ENCODE measurements at regions not wholly inside any gene's neighbourhood (a gene's known extent, or its start where the extent isn't known, plus 50 kb on each side); places are given as distances from the start of the nearest gene placed in this dataset.
"Not testable (repeated sequence)": the region's sequence is repeated elsewhere in the genome, so short reads cannot be mapped to it uniquely, and the experiment has no call there.

- DNase-seq = no peak
Measured at GRCh38 chr12:5262450-5262849, 169.5 kb upstream of the NTF3 start.

GRCh38 chr12:5262885-5263284 lies 169.0 kb upstream of the NTF3 start:
- DNase-seq = no peak

GRCh38 chr12:5264006-5264405 lies 167.9 kb upstream of the NTF3 start:
- no peak for DNase-seq

- DNase-seq = no peak
Measured at GRCh38 chr12:5267603-5268423, 164.1 kb upstream of the NTF3 start.

GRCh38 chr12:5268424-5269210 lies 163.3 kb upstream of the NTF3 start:
- no peak for DNase-seq

- DNase-seq = no peak
Measured at GRCh38 chr12:5269846-5270245, 162.1 kb upstream of the NTF3 start.

- DNase-seq = no peak
Measured at GRCh38 chr12:5272018-5272785, 159.7 kb upstream of the NTF3 start.

- DNase-seq = no peak
Measured at GRCh38 chr12:5273709-5274108, 158.2 kb upstream of the NTF3 start.

- no peak for DNase-seq
Measured at GRCh38 chr12:5276327-5276880, 155.5 kb upstream of the NTF3 start.

- DNase-seq = no peak
Measured at GRCh38 chr12:5280086-5280485, 151.8 kb upstream of the NTF3 start.

GRCh38 chr12:5290368-5290767 lies 141.5 kb upstream of the NTF3 start:
- DNase-seq = not testable (repeated sequence)

- DNase-seq = no peak
Measured at GRCh38 chr12:5292651-5293050, 139.3 kb upstream of the NTF3 start.

GRCh38 chr12:5293773-5294172 lies 138.1 kb upstream of the NTF3 start:
- DNase-seq = no peak

- no peak for DNase-seq
Measured at GRCh38 chr12:5294274-5295070, 137.4 kb upstream of the NTF3 start.

GRCh38 chr12:5295151-5295550 lies 136.8 kb upstream of the NTF3 start:
- no peak for DNase-seq

GRCh38 chr12:5295996-5296395 lies 135.9 kb upstream of the NTF3 start:
- DNase-seq = no peak

GRCh38 chr12:5301539-5301938 lies 130.4 kb upstream of the NTF3 start:
- DNase-seq = no peak

- DNase-seq = no peak
Measured at GRCh38 chr12:5305425-5305824, 126.5 kb upstream of the NTF3 start.

GRCh38 chr12:5305886-5306545 lies 125.9 kb upstream of the NTF3 start:
- DNase-seq = no peak

- DNase-seq = no peak
Measured at GRCh38 chr12:5307065-5307464, 124.8 kb upstream of the NTF3 start.

Measured in hypothalamus (tissue), 51 donors.